ENCODE measurements at regions not wholly inside any gene's neighbourhood (a gene's known extent, or its start where the extent isn't known, plus 50 kb on each side); places are given as distances from the start of the nearest gene placed in this dataset.

- Histone ChIP-seq H3K23ac (ENCODE audit: low read depth, low read length) (no peak overlapping the region), H2AFZ (replicated peaks; ENCODE audit: low read length, poor library complexity) (no peak overlapping the region), H3K18ac (ENCODE audit: low read depth, low read length) (no peak overlapping the region), H3K56ac (ENCODE audit: extremely low read depth, insufficient read depth, low read length) (no peak overlapping the region), H2BK120ac (ENCODE audit: low read depth, low read length) (no peak overlapping the region), H3K4me2 (ENCODE audit: low read depth, low read length) (no peak overlapping the region), H3K4ac (ENCODE audit: low read depth, low read length) (no peak overlapping the region), H2BK15ac (ENCODE audit: low read depth, low read length) (no peak overlapping the region), H3K9me3 (ENCODE audit: control insufficient read depth, insufficient read depth, low read length) (peaks cover 3% of the 10 kb centered on the region), H4K20me1 (ENCODE audit: insufficient read depth, low read length) (no peaks in the 10 kb centered on the region), H2AK9ac (replicated peaks; ENCODE audit: low read depth, low read length, poor library complexity) (no peak overlapping the region), H2BK20ac (ENCODE audit: low read depth, low read length) (peak overlapping the region; percentile 21; the same call in 1 of the 2 replicates), H3K4me3 (ENCODE audit: insufficient read depth, low read depth, low read length) (no peak overlapping the region), H2AK5ac (ENCODE audit: low read depth, low read length) (no peak overlapping the region), H3K27me3 (ENCODE audit: control insufficient read depth, insufficient read depth, low read length) (no peaks in the 10 kb centered on the region), H2BK5ac (ENCODE audit: low read depth, low read length, poor library complexity, severe bottlenecking) (no peak overlapping the region), H3K4me1 (ENCODE audit: control insufficient read depth, insufficient read depth, low read length) (no peaks in the 10 kb centered on the region), H3K9me1 (ENCODE audit: insufficient read depth, low read length) (no peaks in the 10 kb centered on the region), H3K27ac (ENCODE audit: insufficient read depth, low read length) (no peak overlapping the region), H4K91ac (ENCODE audit: insufficient read depth, low read depth, low read length) (no peak overlapping the region), H3K36me3 (ENCODE audit: control insufficient read depth, insufficient read depth, low read length) (no peaks in the 10 kb centered on the region), H3K9ac (ENCODE audit: low read depth, low read length) (no peak overlapping the region), H4K5ac (ENCODE audit: low read depth, low read length) (no peak overlapping the region), H3K79me1 (ENCODE audit: low read depth in 1 of 2, low read length in 2 of 2) (no peaks in the 10 kb centered on the region), H3K14ac (replicated peaks; ENCODE audit: low read depth, low read length) (no peak overlapping the region), H4K8ac (ENCODE audit: low read depth in 2 of 2, low read length in 2 of 2) (no peak overlapping the region)
- BruUV-seq (replicated peaks), result no TSS peak
- intact Hi-C loops (cut with micrococcal nuclease) (loop anchor here (10.0 kb wide), 2 partner anchors 170 to 430 kb away; no protein-coding TSS in a partner anchor), dilution Hi-C loops (cut with HindIII; ENCODE audit: low sequenced_read_pairs, unreplicated experiment) (no loop called here), in situ Hi-C loops (cut with MboI; ENCODE audit: low sequenced_read_pairs) (no loop called here)
- ChIA-PET CTCF (interaction anchor here (1.3 kb wide), 1 partner anchor 347 kb away, joined by 5 read pairs; no protein-coding TSS in a partner anchor), POLR2A (ENCODE audit: unreplicated experiment) (no interaction called here)
- TF ChIP-seq RCOR1 (IDR thresholded peaks at IDR 0.05; ENCODE audit: insufficient replicate concordance, low read length) (no peak), CTCF (conservative IDR thresholded peaks at IDR 0.05; ENCODE audit: low read depth, low read length) (peak; percentile 21; the same call in 1 of the 2 replicates), SMC3 (IDR thresholded peaks at IDR 0.05; ENCODE audit: low read depth, low read length) (peak; percentile 25; the same call in 1 of the 2 replicates), RAD21 (IDR thresholded peaks at IDR 0.05; ENCODE audit: low read length) (peak; percentile 44)
- no peak; the same call in 1 of the 2 replicates for ATAC-seq (ENCODE audit: low read depth)
- WGBS, 2 experiments (ENCODE audit: extremely low coverage in 2 of 2, insufficient read length in 1 of 2), result no CpG with 5 or more reads among the region's 1 CpG
- DNase-seq, result no peak
These were observed 190.6 kb downstream of the TTC8 start for GRCh38 chr14:89015016-89015415.

Data from IMR-90 (cell line).